ENCODE measurements at regions not wholly inside any gene's neighbourhood (a gene's known extent, or its start where the extent isn't known, plus 50 kb on each side); places are given as distances from the start of the nearest gene placed in this dataset.

DNA sequence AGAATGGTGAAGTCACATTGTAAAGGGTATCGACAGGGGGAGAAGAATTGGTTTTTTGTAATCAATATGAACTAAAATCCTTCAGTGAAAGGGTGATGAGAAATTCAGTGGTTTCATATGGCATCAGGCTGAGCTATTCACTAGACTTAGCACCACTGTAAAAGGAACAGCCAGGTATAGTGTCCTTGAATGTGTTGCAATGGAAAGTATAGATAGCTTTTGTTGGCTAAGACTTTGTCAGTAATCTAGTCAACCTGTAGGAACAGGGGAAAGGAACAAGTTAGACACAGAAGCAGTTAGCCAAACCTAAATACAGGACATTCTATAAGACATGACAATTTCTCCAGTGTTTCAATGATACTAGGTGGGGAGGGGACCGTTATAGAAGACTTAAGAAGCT, 172.6 kb upstream of the MOCS1 start:
- no peak for TF ChIP-seq CTCF (IDR thresholded peaks at IDR 0.05; ENCODE audit: poor library complexity)
- no peak for TF ChIP-seq EZH2phosphoT487 (IDR thresholded peaks at IDR 0.05; ENCODE audit: low read depth, severe bottlenecking, unreplicated experiment)
